Amniotic stem cell (primary cell): ENCODE measurements at regions not wholly inside any gene's neighbourhood (a gene's known extent, or its start where the extent isn't known, plus 50 kb on each side); places are given as distances from the start of the nearest gene placed in this dataset.

Experiments
- DNase-seq: peaks from one replicate; lab custom pipeline; 2025; lab: John Stamatoyannopoulos, UW

DNA sequence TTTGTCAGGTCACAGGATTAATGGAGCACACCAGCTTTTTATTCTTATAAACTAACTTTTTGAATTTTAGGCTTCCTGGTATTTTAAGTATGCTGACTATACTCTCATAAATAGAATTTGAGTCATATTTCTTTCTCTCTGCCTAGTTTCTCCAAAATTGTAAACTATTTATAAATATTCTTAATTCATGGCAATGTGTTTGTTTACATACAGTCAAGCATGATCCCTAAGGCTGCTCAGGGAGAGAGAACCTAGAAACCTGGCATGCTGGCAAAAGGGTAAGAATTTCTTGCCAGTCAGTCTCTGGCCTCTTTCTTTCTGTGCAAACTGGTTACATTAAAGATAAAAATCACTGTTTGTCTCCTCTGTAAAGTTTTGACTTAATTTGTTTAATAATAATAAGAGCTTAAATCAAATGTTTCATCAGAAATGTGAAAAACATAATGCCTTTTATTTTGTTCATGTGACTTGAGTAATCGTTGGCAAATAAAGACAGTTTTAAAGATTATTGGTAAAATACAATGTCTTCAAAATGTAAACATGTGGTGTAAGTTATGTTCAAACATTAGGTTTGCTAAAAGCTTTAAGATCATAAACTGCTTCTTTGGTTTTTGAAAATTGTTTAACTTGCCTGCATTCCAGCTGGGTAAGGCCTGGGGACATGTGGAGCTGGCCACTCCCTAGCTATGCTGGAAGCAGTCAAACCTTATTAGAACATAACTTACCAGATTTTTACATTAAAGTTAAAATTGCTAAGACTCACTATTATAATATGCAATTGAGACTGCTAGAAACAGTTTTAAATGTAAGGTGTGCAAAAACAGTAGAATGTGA is 1401.7 kb downstream of the NCAM2 start:
- DNase-seq: no peak

DNA sequence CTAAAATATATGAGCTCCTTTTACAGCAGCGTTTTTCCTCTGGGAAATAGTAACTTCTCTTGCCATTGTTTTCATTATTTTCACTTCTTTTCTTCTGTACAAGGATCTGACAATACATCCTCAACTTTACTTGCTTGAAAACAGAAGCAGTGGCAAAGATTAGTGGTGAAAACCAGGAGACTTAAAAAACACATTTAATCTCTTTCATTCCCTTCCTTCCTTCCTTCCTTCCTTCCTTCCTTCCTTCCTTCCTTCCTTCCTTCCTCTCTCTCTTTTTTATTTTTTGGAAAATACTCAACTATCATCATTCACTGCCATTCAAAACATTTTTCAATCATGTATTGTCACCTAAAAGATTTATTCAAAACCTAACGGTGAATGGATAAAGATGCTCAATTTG is 1411.4 kb downstream of the NCAM2 start:
- no peak for DNase-seq

- no peak for DNase-seq
Measured at GRCh38 chr21:22416555-22416954, 1418.3 kb downstream of the NCAM2 start.

DNA sequence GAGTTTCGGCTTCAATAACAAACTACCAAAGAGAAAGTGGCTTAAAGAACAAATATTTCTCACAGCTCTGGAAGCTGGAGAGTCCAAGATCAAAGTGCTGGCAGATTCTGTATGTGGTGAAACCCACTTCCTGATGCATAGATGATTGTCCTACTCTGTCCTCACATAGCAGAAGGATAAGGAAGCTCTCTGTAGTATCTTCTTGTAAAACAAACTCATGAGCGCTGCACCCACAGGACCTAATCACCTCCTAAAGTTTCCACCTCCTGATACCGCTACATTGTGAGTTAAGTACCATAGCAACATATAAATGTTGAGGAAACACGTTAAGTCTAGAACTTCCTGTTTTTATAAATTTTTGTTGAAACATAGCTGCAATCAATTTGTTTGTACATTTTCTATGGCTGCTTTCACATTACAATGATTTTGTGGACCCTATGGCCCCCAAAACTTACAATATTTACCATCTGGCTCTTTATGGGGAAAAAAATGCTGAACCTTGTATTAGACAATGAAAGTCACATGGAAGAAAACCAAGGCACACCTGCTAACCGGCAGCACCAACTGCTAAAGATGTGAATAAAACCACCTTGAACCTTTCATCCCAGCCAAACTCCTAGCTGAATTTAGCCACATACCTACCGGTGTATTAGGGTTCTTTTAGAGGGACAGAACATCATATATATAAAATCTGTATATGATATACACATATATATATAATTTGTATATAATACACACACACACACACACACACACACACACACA is 1423.4 kb downstream of the NCAM2 start:
- no peak for DNase-seq

GRCh38 chr21:22438428-22439086 is 1440.3 kb downstream of the NCAM2 start:
- no peak for DNase-seq

DNA sequence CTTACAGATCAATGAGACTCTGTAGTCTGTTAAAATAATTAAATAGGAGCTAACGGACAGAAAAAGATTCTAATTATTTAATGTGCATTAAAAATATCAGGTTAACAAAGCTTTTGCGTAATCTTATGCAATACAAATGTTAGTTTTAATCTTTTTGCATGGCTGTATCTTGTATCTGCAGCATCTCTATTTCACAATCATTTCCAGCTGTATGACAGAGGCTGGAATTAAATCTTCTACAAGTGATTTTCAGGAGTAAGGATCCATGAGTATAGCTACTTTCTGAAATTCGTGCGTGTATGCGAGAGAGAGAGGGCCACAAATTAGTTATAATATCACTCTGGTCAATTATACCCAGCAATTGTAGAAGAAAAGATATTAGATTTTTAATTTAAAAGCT is 1446.8 kb downstream of the NCAM2 start:
- no peak for DNase-seq

DNA sequence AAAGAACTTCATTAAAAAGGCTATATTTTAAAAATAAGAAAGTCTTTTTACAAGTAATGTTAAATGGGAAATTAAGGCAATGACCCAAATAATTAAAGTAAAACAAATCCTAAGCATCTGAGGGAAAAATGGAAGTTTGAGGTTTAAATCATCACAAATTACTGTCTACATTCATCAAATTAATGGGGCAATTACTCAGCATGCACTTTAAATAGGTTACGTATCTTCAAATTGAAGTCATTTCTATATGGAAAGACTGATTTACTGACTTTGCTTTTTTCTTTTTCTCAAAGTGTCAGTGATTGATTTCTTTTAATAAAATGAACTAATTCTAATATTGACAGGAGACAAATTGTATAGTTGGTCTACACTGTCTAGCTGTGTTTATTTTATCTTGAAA is 1452.3 kb downstream of the NCAM2 start:
- no peak for DNase-seq

DNA sequence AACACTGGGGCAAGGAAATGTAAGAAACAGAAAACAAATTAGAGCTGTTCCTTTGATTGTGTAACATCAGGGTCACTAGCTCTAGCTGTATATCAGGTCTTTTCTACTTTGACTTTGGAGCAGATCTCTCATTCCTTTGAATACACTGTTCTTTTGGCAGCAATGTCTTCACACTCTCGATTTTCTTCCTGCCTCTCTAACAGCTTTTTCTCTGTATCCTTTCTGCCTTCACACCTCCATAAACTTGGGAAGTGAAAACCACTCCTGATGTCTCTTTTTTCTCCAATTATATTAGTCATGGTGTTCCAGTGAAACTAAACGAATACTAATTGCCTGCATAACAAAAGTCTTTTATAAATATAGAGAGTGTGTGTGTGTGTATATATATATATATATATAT is 1458.0 kb downstream of the NCAM2 start:
- no peak for DNase-seq

DNA sequence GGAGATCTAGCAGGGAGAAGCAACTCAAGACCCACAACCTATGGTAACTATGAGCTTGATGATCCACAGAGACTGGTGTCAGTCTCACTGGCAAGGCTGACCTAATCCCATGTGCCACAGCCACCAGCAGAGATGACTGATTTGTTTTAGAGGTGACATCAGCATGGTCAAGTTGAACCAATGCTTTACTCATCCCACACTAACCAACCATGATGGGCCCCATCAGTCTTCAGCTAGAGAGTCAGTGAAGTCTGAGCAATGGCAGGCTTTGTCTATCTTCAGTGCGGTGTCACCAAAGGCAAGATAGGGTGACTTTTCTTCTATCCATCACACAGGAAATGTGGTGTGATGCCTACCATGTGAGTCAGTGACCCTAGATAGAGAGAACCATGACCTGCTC is 1470.7 kb downstream of the NCAM2 start:
- DNase-seq: no peak

GRCh38 chr21:22474403-22474802 is 1476.2 kb downstream of the NCAM2 start:
- no peak for DNase-seq

DNA sequence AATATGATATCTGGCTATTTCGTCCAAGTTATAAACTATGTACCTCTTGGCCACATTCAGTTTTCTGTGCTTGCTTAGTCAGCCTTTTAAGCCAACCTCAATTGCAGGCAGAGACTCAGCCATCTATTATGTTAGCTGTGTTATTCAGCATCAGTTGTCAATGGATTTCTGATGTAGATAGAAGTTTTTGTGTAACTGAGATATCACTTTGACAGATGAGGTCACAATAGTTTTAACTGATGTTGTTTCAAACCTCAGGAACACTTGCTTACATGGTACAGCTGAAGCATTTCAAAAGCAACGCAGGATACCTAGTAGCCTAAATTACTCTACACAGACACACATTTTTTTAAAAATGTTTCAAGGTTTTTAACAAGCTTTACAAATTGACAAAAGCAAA is 1478.0 kb downstream of the NCAM2 start:
- DNase-seq: no peak

- DNase-seq: no peak
Measured at GRCh38 chr21:22476726-22477646, 1478.8 kb downstream of the NCAM2 start.

DNA sequence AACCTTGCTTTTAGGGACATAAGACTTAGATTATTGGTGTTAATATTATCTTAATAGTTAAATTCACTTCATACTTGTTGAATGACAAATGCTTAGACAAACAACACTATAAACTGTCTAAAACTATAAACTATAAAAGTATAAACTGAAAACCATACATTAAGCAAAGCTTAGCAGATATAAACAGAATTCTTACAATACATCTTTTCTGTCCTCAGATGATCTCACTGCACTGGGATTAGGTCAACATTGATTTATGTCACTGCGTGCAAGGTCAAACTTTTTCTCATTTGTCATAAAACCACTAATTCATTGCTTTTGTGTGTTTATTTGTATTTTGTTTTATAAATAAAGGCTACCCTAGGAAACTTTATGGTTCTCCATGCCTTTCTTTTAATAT is 1491.8 kb downstream of the NCAM2 start:
- no peak for DNase-seq

GRCh38 chr21:22516230-22516629 is 1518.0 kb downstream of the NCAM2 start:
- DNase-seq: no peak

DNA sequence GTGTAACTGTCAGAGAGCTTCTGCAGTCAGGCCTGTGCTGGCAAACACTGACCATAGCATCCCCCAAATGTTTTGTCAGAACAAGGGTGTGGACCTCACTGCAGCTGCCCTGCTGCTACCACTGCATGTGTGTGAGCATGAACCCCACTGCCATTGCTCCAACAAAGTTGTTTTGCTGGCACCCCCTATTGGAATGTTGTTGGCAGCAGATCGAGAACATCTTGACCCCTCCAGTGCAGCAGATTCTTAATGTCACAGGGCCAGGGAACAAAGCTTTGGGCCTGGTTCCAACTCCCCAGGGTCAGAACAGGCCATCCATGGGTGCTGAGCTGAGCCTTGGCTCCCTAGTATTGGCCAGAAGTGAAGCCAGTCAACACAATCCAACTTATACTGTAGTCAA is 1537.4 kb downstream of the NCAM2 start:
- DNase-seq: no peak

DNA sequence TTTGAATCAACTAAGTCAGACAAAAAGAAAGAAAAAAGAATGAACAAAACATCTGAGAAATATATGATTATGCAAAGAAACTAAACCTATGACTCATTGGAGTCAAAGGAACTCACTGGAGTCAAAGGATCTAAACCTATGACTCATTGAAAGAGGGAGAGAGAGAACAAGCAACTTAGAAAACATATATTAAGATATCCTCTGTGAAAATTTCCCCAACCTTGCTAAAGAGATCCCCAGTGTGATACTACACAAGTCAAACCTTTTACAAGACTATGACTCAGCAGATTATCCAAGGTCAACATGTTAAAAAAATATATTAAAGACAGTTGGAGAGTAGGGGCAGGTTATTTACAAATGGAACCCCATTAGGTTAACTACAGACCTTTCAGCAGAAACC is 1538.3 kb downstream of the NCAM2 start:
- no peak for DNase-seq

GRCh38 chr21:22544747-22545146 is 1546.5 kb downstream of the NCAM2 start:
- DNase-seq: no peak

DNA sequence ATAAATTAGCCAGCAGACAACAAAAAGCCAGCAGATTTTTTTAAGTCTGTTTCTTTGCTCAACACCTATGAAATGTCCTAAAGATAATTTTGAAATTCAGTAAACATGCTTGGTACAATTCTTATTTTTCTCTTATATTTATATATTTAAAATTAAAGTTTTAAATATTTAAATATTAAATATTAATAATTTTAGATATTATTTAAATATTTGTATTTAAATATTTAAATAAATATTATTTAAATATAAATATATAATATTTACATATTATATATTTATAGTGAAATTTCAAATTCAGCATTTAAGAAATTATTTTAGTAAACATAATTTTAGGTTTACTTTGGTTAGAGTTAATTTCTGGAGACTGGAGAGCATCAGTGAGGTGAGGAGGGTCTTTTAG is 1554.2 kb downstream of the NCAM2 start:
- no peak for DNase-seq

DNA sequence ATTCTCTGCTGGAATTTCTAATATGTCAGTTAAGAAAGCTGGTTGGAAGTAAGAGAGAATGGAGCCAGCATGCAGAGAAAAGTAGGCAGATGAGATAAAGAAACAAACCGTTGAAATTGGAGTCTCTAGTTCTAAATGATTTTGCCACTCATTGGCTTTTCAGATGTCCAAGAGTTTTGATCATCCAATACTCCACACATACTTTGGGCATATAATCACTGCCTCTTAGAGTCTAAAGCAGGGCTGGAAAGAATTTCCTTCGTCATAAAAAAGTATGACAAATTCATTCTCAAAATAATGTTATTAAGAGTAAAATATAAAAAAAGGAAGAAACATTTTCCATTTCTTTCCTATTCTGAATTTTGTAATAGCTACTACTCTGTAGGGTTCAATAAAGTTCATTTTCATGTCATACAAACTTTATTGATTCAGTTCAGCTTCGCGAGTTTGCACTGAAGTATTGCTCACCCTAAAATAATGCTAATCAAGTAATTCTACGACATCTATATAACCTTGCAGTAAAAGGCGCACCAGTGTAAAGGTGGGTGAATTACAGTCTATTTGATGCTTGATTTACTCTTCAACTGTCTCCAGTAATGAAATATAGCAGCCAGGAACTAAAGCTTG is 1556.6 kb downstream of the NCAM2 start:
- DNase-seq: no peak

- no peak for DNase-seq
Measured at GRCh38 chr21:22556829-22557228, 1558.6 kb downstream of the NCAM2 start.

- no peak for DNase-seq
Measured at GRCh38 chr21:22561946-22562345, 1563.7 kb downstream of the NCAM2 start.
